ENCODE measurements at regions not wholly inside any gene's neighbourhood (a gene's known extent, or its start where the extent isn't known, plus 50 kb on each side); places are given as distances from the start of the nearest gene placed in this dataset.

GRCh38 chr9:19870988-19871387 lies 82.2 kb upstream of the SLC24A2 start:
- Mint-ChIP-seq H3K27ac (ENCODE audit: unreplicated experiment) (no peak overlapping the region), H3K4me1 (ENCODE audit: low read depth, unreplicated experiment) (peaks cover 12% of the 10 kb centered on the region), H3K9me3 (ENCODE audit: unreplicated experiment) (peaks cover 9% of the 10 kb centered on the region), H3K36me3 (ENCODE audit: low read depth, unreplicated experiment) (no peaks in the 10 kb centered on the region), H3K27me3 (ENCODE audit: low read depth, unreplicated experiment) (no peaks in the 10 kb centered on the region), H3K4me3 (ENCODE audit: unreplicated experiment) (no peak overlapping the region)
- Histone ChIP-seq H3K27ac (ENCODE audit: low read depth, low read length) (no peak overlapping the region), H3K27me3 (ENCODE audit: insufficient read depth, low read length) (no peaks in the 10 kb centered on the region), H3K9ac (ENCODE audit: low read length) (no peak overlapping the region), H3K4me1 (ENCODE audit: insufficient read depth, low read length) (no peaks in the 10 kb centered on the region), H4K20me1 (ENCODE audit: insufficient read depth, low read length) (no peaks in the 10 kb centered on the region), H3K36me3 (ENCODE audit: insufficient read depth, low read length) (no peaks in the 10 kb centered on the region), H2AFZ (ENCODE audit: low read depth, low read length) (no peak overlapping the region), H3K9me3 (ENCODE audit: insufficient read depth, low read depth, low read length) (no peaks in the 10 kb centered on the region), H3K79me2 (ENCODE audit: insufficient read depth, low read length) (no peaks in the 10 kb centered on the region), H3K4me2 (ENCODE audit: low read length) (no peak overlapping the region), H3K4me3 (ENCODE audit: insufficient read depth, low read depth, low read length) (no peak overlapping the region)
- no peak for DNase-seq (ENCODE audit: low read depth)
- TF ChIP-seq EZH2 (IDR thresholded peaks at IDR 0.05; ENCODE audit: insufficient read depth, low read length) (no peak), CTCF (IDR thresholded peaks at IDR 0.05; ENCODE audit: insufficient read depth, low read depth, low read length) (no peak)
- no peak for FAIRE-seq

GRCh38 chr9:19840953-19841352 lies 52.1 kb upstream of the SLC24A2 start:
- no peaks in the 10 kb centered on the region for H3K9me3 ChIP-seq (ENCODE audit: insufficient read depth, low read depth, low read length)
- no peak overlapping the region for H3K27ac ChIP-seq (ENCODE audit: low read depth, low read length)
- no peak overlapping the region for H3K9ac ChIP-seq (ENCODE audit: low read length)
- no peak overlapping the region for H3K27ac Mint-ChIP-seq (ENCODE audit: unreplicated experiment)
- no peaks in the 10 kb centered on the region for H4K20me1 ChIP-seq (ENCODE audit: insufficient read depth, low read length)
- no peaks in the 10 kb centered on the region for H3K79me2 ChIP-seq (ENCODE audit: insufficient read depth, low read length)
- TF ChIP-seq EZH2 (IDR thresholded peaks at IDR 0.05; ENCODE audit: insufficient read depth, low read length) = no peak
- TF ChIP-seq CTCF (IDR thresholded peaks at IDR 0.05; ENCODE audit: insufficient read depth, low read depth, low read length) = no peak
- no peaks in the 10 kb centered on the region for H3K4me1 ChIP-seq (ENCODE audit: insufficient read depth, low read length)
- H3K27me3 Mint-ChIP-seq (ENCODE audit: low read depth, unreplicated experiment) = peaks cover 2% of the 10 kb centered on the region
- no peaks in the 10 kb centered on the region for H3K36me3 Mint-ChIP-seq (ENCODE audit: low read depth, unreplicated experiment)
- H3K4me1 Mint-ChIP-seq (ENCODE audit: low read depth, unreplicated experiment) = no peaks in the 10 kb centered on the region
- H3K36me3 ChIP-seq (ENCODE audit: insufficient read depth, low read length) = no peaks in the 10 kb centered on the region
- H3K4me3 Mint-ChIP-seq (ENCODE audit: unreplicated experiment) = no peak overlapping the region
- H2AFZ ChIP-seq (ENCODE audit: low read depth, low read length) = no peak overlapping the region
- H3K27me3 ChIP-seq (ENCODE audit: insufficient read depth, low read length) = no peaks in the 10 kb centered on the region
- H3K4me3 ChIP-seq (ENCODE audit: insufficient read depth, low read depth, low read length) = no peak overlapping the region
- no peak for DNase-seq (ENCODE audit: low read depth)
- no peak overlapping the region for H3K4me2 ChIP-seq (ENCODE audit: low read length)
- H3K9me3 Mint-ChIP-seq (ENCODE audit: unreplicated experiment) = peaks cover 3% of the 10 kb centered on the region
- no peak for FAIRE-seq

All from astrocyte (in vitro differentiated cells and primary cell).